GM19023 (cell line): ENCODE measurements at regions not wholly inside any gene's neighbourhood (a gene's known extent, or its start where the extent isn't known, plus 50 kb on each side); places are given as distances from the start of the nearest gene placed in this dataset.
"Not testable (repeated sequence)": the region's sequence is repeated elsewhere in the genome, so short reads cannot be mapped to it uniquely, and the experiment has no call there.

Source experiments
- ATAC-seq: cut with Tn5 transposase; IDR thresholded peaks from one replicate; pipeline ENCODE4 v1.9.1; 2021; ENCODE audit warnings: mild to moderate bottlenecking, moderate library complexity; ENCODE audit not compliant: unreplicated experiment

GRCh38 chr18:61628085-61628484 is 264.7 kb downstream of the RNF152 start:
- ATAC-seq = no peak

- ATAC-seq = not testable (repeated sequence)
Observed at GRCh38 chr18:61624631-61625030, 268.2 kb downstream of the RNF152 start.

- no peak for ATAC-seq
Observed at GRCh38 chr18:61619783-61620182, 273.0 kb downstream of the RNF152 start.

GRCh38 chr18:61618816-61619215 is 274.0 kb downstream of the RNF152 start:
- ATAC-seq = no peak

GRCh38 chr18:61616111-61616610 is 276.6 kb downstream of the RNF152 start:
- ATAC-seq = no peak

GRCh38 chr18:61612517-61612916 is 279.3 kb downstream of the CDH20 start:
- no peak for ATAC-seq

GRCh38 chr18:61609131-61609530 is 275.9 kb downstream of the CDH20 start:
- no peak for ATAC-seq

- no peak for ATAC-seq
Observed at GRCh38 chr18:61608316-61608715, 275.1 kb downstream of the CDH20 start.

GRCh38 chr18:61607867-61608266 is 274.6 kb downstream of the CDH20 start:
- ATAC-seq = no peak

- no peak for ATAC-seq
Observed at GRCh38 chr18:61606759-61607158, 273.5 kb downstream of the CDH20 start.

GRCh38 chr18:61606068-61606660 is 272.9 kb downstream of the CDH20 start:
- ATAC-seq = no peak

- ATAC-seq = no peak
Observed at GRCh38 chr18:61605376-61606067, 272.3 kb downstream of the CDH20 start.
